PFSK-1 (cell line): ENCODE measurements at regions not wholly inside any gene's neighbourhood (a gene's known extent, or its start where the extent isn't known, plus 50 kb on each side); places are given as distances from the start of the nearest gene placed in this dataset.

ENCODE experiments used
- FOXP2 ChIP-seq: optimal IDR thresholded peaks from 2 replicates; pipeline ENCODE3; 2011; ENCODE audit warnings: borderline replicate concordance, control low read depth, inconsistent platforms; ENCODE audit not compliant: insufficient read depth; ENCODE audit errors: extremely low read length, extremely low read depth
- POLR2AphosphoS5 ChIP-seq: IDR thresholded peaks from 2 replicates; pipeline ENCODE4 v1.6.1; 2012; ENCODE audit warnings: low read depth, mild to moderate bottlenecking, control low read depth, low read length, moderate library complexity
- REST ChIP-seq, 2 experiments: IDR thresholded peaks; 2 replicates each; pipeline versions ENCODE4 v1.6.1 to v1.8.0; 2011 to 2012; ENCODE audit warnings: low read depth in 2 of 2, low read length in 2 of 2, control low read depth in 1 of 2, inconsistent platforms in 1 of 2, mild to moderate bottlenecking in 1 of 2, moderate library complexity in 1 of 2; ENCODE audit not compliant: insufficient read depth in 1 of 2
- SIN3A ChIP-seq: IDR thresholded peaks from 2 replicates; pipeline ENCODE4 v1.6.1; 2012; ENCODE audit warnings: mild to moderate bottlenecking, low read length, moderate library complexity, borderline replicate concordance; ENCODE audit not compliant: insufficient read depth
- TAF1 ChIP-seq: IDR thresholded peaks from 2 replicates; pipeline ENCODE4 v1.6.1; 2012; ENCODE audit warnings: low read length, control low read depth, borderline replicate concordance; ENCODE audit not compliant: insufficient read depth

DNA sequence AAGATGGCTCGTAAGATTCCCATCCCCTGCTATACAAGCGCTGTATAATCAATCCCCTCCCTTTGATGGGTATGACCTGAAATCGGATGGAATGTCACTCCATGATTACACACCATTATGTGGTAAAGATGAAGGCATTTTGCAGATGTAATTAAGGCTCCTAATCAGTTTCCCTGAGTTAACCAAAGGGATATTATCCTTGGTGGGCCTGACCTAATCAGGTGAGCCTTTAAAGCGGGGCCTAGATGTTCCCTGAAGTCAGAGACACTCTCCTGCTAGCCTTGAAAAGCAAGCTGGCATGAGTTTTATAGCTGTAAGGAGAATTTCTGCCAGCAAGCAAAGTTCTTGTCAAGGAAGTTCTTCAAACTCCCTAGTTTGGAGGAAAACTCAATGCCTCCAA, 223.8 kb upstream of the FN1 start:
- TF ChIP-seq SIN3A, result no peak
- no peak for TF ChIP-seq TAF1
- TF ChIP-seq FOXP2, result no peak
- TF ChIP-seq REST (IDR thresholded peaks at IDR 0.05; ENCODE audit: insufficient read depth in 1 of 2, low read depth in 2 of 2, low read length in 2 of 2), result no peak
- no peak for TF ChIP-seq POLR2AphosphoS5

GRCh38 chr2:215658635-215659305, 222.9 kb upstream of the FN1 start:
- TF ChIP-seq TAF1, result no peak
- TF ChIP-seq SIN3A, result no peak
- no peak for TF ChIP-seq POLR2AphosphoS5
- TF ChIP-seq FOXP2, result no peak
- TF ChIP-seq REST (IDR thresholded peaks at IDR 0.05; ENCODE audit: insufficient read depth in 1 of 2, low read depth in 2 of 2, low read length in 2 of 2), result no peak

DNA sequence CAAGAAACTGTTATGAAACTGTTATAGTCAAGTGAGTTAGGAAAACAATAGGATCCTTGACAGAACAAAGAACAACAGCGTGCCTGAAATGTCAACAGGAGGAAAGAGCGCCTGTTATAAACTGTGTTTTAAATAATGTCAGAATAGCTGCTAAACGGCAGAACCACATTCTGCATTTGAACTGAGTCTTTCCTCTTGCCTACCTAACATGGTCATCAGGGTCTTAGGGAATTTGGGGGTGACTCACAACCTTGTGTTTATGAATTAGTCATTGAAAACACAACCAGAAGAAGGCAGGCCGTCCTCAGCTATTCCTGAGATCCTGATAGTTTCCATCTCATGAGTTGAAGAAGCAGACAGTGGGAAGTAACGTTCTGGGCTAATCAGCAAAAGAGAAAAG, 222.0 kb upstream of the FN1 start:
- TF ChIP-seq POLR2AphosphoS5, result no peak

DNA sequence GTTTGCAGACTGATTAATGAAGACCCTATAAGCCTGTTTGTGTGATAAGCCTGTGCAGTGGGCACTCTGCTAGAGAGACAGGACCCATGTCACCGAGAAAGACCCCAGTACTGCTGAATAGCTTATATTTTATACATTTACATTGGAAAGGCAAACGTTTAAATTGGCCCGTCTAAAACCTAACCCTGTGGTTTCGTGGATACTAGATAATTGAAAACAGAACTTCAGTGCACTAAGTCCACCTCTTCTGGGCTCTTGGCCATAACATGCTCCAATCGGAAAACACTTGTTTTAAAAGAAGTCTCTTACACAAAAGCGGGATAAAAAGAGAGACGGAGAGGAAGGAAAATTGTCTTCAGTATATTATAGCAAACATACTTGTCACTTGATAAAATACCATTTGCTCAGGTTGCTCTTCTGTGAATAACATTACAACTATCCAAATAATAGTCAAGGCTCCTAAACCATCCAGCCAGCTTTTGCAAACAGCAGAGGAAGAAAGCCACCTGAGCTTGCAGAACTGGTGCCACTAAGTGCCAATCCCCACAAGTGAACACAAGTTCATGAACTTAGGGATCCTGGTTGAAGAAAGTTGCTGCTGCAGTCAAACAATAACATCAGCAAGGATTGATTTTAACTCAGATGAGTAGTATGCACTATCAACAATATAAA, 218.4 kb upstream of the FN1 start:
- no peak for TF ChIP-seq POLR2AphosphoS5
- TF ChIP-seq SIN3A, result no peak
- no peak for TF ChIP-seq TAF1
- no peak for TF ChIP-seq FOXP2
- no peak for TF ChIP-seq REST (IDR thresholded peaks at IDR 0.05; ENCODE audit: insufficient read depth in 1 of 2, low read depth in 2 of 2, low read length in 2 of 2)

GRCh38 chr2:215653344-215654030, 217.6 kb upstream of the FN1 start:
- no peak for TF ChIP-seq SIN3A
- TF ChIP-seq POLR2AphosphoS5, result no peak
- no peak for TF ChIP-seq TAF1
- TF ChIP-seq FOXP2, result no peak
- TF ChIP-seq REST (IDR thresholded peaks at IDR 0.05; ENCODE audit: insufficient read depth in 1 of 2, low read depth in 2 of 2, low read length in 2 of 2), result no peak
